Kidney epithelial cell (primary cell): ENCODE measurements at regions not wholly inside any gene's neighbourhood (a gene's known extent, or its start where the extent isn't known, plus 50 kb on each side); places are given as distances from the start of the nearest gene placed in this dataset.

Experiments
- DNase-seq: peaks from one replicate; pipeline ENCODE4 v3.0.0-alpha.2; 2010; ENCODE audit warnings: low read depth
- H3K27me3 ChIP-seq: 2 replicates; pipeline ENCODE4 v1.6.0; 2011; ENCODE audit warnings: low read length; ENCODE audit not compliant: control insufficient read depth, insufficient read depth
- H3K36me3 ChIP-seq: 2 replicates; pipeline ENCODE4 v1.5.1; 2011; ENCODE audit warnings: low read length; ENCODE audit not compliant: control insufficient read depth, insufficient read depth
- H3K4me3 ChIP-seq: 2 replicates; pipeline ENCODE4 v1.5.1; 2011; ENCODE audit warnings: low read depth, mild to moderate bottlenecking, control low read depth, low read length
- TF ChIP-seq, protein P1 (sequence below): IDR thresholded peaks from 2 replicates; pipeline ENCODE4 v1.5.1; 2011; ENCODE audit warnings: mild to moderate bottlenecking, moderate library complexity, low read length, control low read depth, inconsistent platforms; ENCODE audit not compliant: insufficient read depth, poor library complexity, severe bottlenecking

DNA sequence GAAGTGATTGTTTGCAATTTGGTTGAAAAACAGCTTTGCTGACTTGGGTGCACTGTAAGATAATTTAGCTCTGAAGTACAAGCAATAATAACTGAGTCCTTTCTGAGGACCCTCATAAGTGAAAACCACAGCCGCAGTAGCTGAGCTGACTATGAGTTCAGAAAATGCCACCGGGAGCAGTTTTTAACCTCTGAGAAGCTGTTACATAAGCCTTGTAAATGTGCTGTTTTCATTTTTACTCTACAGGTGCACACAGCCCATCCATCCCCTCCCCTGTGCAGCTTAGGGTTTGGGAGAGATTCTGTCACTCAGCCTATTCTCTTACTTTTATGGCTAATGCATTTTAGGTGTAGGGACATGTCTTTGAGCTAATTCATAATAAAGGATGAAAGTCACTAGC lies 255.5 kb upstream of the C11orf87 start:
- Histone ChIP-seq H3K27me3 (no peaks in the 10 kb centered on the region), H3K36me3 (no peaks in the 10 kb centered on the region), H3K4me3 (no peak overlapping the region)
- TF ChIP-seq, protein P1, sequence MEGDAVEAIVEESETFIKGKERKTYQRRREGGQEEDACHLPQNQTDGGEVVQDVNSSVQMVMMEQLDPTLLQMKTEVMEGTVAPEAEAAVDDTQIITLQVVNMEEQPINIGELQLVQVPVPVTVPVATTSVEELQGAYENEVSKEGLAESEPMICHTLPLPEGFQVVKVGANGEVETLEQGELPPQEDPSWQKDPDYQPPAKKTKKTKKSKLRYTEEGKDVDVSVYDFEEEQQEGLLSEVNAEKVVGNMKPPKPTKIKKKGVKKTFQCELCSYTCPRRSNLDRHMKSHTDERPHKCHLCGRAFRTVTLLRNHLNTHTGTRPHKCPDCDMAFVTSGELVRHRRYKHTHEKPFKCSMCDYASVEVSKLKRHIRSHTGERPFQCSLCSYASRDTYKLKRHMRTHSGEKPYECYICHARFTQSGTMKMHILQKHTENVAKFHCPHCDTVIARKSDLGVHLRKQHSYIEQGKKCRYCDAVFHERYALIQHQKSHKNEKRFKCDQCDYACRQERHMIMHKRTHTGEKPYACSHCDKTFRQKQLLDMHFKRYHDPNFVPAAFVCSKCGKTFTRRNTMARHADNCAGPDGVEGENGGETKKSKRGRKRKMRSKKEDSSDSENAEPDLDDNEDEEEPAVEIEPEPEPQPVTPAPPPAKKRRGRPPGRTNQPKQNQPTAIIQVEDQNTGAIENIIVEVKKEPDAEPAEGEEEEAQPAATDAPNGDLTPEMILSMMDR: no peak
- no peak for DNase-seq

DNA sequence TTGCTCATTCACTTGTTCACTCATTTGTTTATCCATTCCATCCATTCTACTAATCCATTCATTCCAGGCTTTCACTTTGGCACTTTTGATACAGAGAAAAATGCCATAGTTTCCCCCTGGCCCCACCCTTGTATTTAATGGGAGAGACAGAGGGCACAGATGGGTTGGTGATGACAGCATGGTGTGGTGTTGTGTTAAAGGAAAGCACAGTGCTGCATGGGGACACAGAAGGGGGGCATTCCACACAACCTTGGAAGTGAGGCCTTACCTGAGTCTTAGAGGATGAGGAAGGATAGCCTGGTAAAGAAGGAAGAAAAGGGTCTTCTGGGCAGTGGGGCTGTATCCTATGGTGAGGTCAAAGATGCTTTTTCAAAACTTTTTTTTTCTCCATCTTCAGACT lies 248.5 kb upstream of the C11orf87 start:
- H3K27me3 ChIP-seq: no peaks in the 10 kb centered on the region
- no peaks in the 10 kb centered on the region for H3K36me3 ChIP-seq
- TF ChIP-seq, protein P1: no peak
- no peak overlapping the region for H3K4me3 ChIP-seq
- DNase-seq: no peak

DNA sequence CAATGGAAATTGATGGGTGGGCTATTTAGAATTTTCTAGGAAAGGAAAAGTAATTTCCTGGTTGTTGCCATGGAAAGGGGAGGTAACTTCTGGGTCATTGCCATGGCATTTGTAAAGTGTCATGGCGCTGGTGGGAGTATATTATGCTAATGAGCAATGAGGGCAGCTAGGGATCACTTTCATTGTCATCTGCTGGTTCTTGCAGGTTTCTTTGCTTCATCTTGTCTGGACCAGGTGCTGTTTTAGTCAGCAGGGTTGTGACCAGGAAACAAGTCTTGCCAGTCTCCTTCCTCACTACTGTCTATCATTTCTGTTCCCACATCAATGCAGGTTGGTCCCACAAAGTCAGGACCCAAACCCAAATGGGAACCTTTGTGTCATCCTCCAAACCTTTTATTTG lies 237.6 kb upstream of the C11orf87 start:
- DNase-seq: no peak
- Histone ChIP-seq H3K4me3 (no peak overlapping the region), H3K27me3 (no peaks in the 10 kb centered on the region), H3K36me3 (no peaks in the 10 kb centered on the region)
- TF ChIP-seq, protein P1: no peak

DNA sequence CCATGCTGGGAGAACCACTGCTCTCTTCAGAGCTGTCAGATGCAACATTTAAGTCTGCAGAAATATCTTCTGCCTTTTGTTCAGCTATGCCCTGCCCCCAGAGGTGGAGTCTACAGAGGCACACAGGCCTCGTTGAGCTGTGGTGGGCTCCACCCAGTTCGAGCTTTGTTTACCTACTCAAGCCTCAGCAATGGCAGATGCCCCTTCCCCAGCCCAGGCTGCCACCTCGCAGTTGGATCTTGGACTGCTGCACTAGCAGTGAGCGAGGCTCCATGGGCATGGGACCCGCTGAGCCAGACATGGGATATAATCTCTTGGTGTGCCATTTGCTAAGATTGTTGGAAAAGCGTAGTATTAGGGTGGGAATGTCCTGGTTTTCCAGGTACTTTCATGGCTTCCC lies 229.1 kb upstream of the C11orf87 start:
- Histone ChIP-seq H3K27me3 (no peaks in the 10 kb centered on the region), H3K36me3 (no peaks in the 10 kb centered on the region), H3K4me3 (no peak overlapping the region)
- TF ChIP-seq, protein P1: no peak
- no peak for DNase-seq

DNA sequence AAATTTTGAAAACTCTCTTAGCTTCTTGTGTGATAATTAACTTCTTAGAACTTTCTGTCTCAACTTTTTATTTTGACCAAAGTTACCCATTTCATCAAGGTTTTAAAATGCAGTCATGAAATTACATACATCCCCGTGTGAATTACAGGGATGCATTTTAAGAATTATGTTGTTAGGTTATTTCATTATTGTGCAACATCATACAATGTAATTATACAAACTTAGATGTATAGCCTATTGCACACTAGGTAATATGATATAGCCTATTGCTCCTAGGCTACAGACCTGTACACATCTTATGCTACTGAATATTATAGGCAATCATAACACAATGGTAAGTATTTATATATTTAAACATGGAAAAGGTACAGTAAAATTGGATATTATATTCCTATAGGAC lies 228.1 kb upstream of the C11orf87 start:
- TF ChIP-seq, protein P1: no peak
- Histone ChIP-seq H3K27me3 (no peaks in the 10 kb centered on the region), H3K36me3 (no peaks in the 10 kb centered on the region), H3K4me3 (no peak overlapping the region)
- no peak for DNase-seq

DNA sequence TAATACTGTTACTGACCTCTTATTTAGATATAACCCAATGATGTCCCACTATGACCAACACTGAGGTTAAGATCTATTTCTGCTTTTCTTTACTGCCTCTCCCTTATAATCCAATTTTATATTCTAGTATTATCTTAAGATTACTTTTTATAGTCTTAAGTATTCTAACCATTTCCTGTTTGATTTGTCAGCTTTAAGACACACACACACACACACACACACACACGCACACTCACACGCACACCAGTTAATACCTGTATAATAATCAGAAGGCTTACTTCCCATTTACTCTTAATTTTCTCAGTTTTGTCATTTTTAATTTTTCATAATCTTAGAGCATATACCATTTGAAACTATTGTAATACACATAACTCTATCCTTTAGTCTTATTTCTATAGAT lies 226.0 kb upstream of the C11orf87 start:
- DNase-seq: no peak
- TF ChIP-seq, protein P1: no peak
- no peaks in the 10 kb centered on the region for H3K36me3 ChIP-seq
- H3K4me3 ChIP-seq: no peak overlapping the region
- no peaks in the 10 kb centered on the region for H3K27me3 ChIP-seq
